ENCODE measurements at regions not wholly inside any gene's neighbourhood (a gene's known extent, or its start where the extent isn't known, plus 50 kb on each side); places are given as distances from the start of the nearest gene placed in this dataset.

DNA sequence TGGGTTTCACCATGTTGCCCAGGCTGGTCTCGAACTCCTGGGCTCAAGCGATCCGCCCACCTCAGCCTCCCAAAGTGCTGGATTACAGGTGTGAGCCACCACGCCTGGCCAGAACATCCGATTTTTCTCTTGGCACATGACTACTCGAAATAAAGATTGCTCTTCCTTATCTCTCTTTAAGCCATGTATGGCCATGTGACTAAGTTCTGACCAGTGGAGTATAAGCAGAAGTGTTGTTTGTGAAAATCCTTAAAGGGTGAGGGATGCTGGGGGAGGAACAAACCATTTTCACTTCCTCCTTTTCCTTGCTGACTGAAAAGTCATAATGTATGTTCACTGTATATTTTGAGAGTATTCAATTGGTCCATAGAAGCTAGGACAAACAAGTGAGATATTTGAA lies 50.7 kb upstream of the ATF7IP start:
- TF ChIP-seq TP53 (CRISPR knock-in tag; IDR thresholded peaks at IDR 0.05) (no peak), POLR2A (IDR thresholded peaks at IDR 0.05; ENCODE audit: low read length) (no peak), CHD4 (IDR thresholded peaks at IDR 0.05; ENCODE audit: borderline replicate concordance) (no peak)
- TF ChIP-seq, protein P1, sequence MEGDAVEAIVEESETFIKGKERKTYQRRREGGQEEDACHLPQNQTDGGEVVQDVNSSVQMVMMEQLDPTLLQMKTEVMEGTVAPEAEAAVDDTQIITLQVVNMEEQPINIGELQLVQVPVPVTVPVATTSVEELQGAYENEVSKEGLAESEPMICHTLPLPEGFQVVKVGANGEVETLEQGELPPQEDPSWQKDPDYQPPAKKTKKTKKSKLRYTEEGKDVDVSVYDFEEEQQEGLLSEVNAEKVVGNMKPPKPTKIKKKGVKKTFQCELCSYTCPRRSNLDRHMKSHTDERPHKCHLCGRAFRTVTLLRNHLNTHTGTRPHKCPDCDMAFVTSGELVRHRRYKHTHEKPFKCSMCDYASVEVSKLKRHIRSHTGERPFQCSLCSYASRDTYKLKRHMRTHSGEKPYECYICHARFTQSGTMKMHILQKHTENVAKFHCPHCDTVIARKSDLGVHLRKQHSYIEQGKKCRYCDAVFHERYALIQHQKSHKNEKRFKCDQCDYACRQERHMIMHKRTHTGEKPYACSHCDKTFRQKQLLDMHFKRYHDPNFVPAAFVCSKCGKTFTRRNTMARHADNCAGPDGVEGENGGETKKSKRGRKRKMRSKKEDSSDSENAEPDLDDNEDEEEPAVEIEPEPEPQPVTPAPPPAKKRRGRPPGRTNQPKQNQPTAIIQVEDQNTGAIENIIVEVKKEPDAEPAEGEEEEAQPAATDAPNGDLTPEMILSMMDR (IDR thresholded peaks at IDR 0.05), result no peak
